ENCODE measurements at regions not wholly inside any gene's neighbourhood (a gene's known extent, or its start where the extent isn't known, plus 50 kb on each side); places are given as distances from the start of the nearest gene placed in this dataset.
A peak's percentile ranks its signal among the peaks of the same experiment; 100 is the strongest.

DNA sequence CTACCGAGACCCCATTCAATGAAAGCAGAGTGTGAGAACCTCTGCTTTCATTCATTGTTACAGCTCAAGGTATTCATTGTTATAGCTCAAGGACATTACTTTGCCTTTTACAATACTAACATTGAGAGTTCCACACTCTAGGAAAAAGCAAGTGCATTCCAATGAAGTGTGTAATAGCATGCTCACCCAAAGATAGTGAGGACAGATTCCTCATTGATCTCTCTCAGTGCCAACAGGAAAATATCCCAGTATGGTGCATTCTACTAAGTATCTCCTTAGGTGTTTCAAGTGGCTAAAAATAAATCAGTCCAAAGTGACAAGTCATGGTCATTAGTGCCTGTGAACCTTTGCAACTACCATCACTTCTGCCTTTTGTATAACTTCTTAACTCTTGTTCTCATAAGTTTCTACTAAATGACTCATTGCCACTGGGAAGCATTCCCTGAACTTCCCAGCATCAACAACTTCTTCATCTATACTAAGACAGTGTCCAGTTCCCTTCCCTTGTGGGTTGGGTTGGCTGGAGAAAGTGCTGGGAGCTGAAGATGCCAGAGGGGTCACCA, 140.7 kb upstream of the STXBP5 start:
- TF ChIP-seq, protein P1, sequence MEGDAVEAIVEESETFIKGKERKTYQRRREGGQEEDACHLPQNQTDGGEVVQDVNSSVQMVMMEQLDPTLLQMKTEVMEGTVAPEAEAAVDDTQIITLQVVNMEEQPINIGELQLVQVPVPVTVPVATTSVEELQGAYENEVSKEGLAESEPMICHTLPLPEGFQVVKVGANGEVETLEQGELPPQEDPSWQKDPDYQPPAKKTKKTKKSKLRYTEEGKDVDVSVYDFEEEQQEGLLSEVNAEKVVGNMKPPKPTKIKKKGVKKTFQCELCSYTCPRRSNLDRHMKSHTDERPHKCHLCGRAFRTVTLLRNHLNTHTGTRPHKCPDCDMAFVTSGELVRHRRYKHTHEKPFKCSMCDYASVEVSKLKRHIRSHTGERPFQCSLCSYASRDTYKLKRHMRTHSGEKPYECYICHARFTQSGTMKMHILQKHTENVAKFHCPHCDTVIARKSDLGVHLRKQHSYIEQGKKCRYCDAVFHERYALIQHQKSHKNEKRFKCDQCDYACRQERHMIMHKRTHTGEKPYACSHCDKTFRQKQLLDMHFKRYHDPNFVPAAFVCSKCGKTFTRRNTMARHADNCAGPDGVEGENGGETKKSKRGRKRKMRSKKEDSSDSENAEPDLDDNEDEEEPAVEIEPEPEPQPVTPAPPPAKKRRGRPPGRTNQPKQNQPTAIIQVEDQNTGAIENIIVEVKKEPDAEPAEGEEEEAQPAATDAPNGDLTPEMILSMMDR (conservative IDR thresholded peaks at IDR 0.05; ENCODE audit: low read depth, low read length) = no peak
- DNase-seq (ENCODE audit: low read depth) = peak; percentile 61
- no peak overlapping the region for H3K4me3 ChIP-seq (ENCODE audit: low read depth, low read length)

- no peak overlapping the region for H3K4me3 ChIP-seq (ENCODE audit: low read depth, low read length)
- DNase-seq (ENCODE audit: low read depth) = no peak
- TF ChIP-seq, protein P1 (conservative IDR thresholded peaks at IDR 0.05; ENCODE audit: low read depth, low read length) = no peak
Observed at GRCh38 chr6:147065786-147066185, 138.4 kb upstream of the STXBP5 start.

GRCh38 chr6:147067184-147067583, 137.0 kb upstream of the STXBP5 start:
- no peak overlapping the region for H3K4me3 ChIP-seq (ENCODE audit: low read depth, low read length)
- peak; percentile 76 for DNase-seq (ENCODE audit: low read depth)
- TF ChIP-seq, protein P1 (conservative IDR thresholded peaks at IDR 0.05; ENCODE audit: low read depth, low read length) = no peak

DNA sequence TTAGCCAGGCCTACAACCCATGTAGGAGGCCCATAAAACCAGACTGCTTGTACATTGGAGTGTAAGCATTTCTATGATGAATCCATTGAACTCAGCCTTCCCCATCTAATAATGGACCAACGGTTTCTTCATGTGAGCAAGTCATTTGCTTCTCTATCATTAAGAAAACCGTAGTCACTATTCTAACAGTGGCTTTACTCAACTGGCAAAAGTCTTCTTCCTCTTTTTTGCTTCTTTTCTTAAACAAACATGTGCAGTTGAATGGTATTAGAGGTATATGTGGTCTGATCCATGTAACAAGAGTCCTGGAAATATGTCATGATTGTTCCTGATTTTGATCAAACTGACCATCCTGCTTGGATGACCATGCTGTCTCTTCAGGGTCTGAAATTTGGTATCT, 132.4 kb upstream of the STXBP5 start:
- TF ChIP-seq, protein P1 (conservative IDR thresholded peaks at IDR 0.05; ENCODE audit: low read depth, low read length) = no peak
- no peak for DNase-seq (ENCODE audit: low read depth)
- no peak overlapping the region for H3K4me3 ChIP-seq (ENCODE audit: low read depth, low read length)

DNA sequence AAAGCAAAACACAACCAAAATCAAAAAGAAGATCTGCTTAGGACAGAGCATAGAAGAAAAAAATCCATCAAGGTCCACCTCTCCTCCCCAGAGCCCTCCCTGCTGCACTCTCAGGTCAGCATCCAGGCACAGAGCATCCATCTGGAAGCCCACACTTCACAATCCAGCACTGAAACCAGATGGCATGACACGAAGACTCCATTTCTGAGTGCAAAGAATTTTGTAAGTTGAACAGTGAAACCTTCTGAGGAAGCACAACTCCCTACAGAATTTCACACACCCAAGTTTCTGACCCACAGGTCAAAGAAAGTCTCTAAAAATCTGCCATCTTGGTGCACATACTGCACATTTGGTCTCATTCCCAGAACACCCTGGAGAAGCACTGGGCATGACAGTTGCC, 128.8 kb upstream of the STXBP5 start:
- TF ChIP-seq, protein P1 (conservative IDR thresholded peaks at IDR 0.05; ENCODE audit: low read depth, low read length) = no peak
- no peak for DNase-seq (ENCODE audit: low read depth)
- no peak overlapping the region for H3K4me3 ChIP-seq (ENCODE audit: low read depth, low read length)

DNA sequence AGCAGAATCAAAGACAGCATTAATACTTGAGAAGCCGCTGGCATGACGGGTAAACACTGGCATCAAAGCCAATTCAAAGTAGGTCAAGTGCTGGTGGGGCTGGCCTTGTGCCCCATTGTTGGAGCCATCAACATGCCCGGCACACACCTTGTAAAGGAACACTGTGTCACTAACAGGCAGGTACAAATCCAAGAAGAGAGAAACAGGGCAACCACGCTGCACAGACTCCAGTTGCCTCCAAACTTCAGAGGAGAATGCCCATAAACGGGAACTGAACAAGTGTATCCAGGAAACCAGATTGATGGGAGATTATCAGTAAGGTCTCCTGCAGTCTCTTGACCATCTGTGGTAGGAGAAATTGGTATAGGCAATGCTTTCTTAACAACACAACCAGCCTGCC, 127.0 kb upstream of the STXBP5 start:
- TF ChIP-seq, protein P1 (conservative IDR thresholded peaks at IDR 0.05; ENCODE audit: low read depth, low read length) = no peak
- no peak overlapping the region for H3K4me3 ChIP-seq (ENCODE audit: low read depth, low read length)
- DNase-seq (ENCODE audit: low read depth) = no peak

- DNase-seq (ENCODE audit: low read depth) = no peak
- no peak overlapping the region for H3K4me3 ChIP-seq (ENCODE audit: low read depth, low read length)
- TF ChIP-seq, protein P1 (conservative IDR thresholded peaks at IDR 0.05; ENCODE audit: low read depth, low read length) = no peak
Observed at GRCh38 chr6:147078106-147078505, 126.1 kb upstream of the STXBP5 start.

Data from choroid plexus epithelial cell (primary cell).